NCI-H446 (cell line): ENCODE measurements at regions not wholly inside any gene's neighbourhood (a gene's known extent, or its start where the extent isn't known, plus 50 kb on each side); places are given as distances from the start of the nearest gene placed in this dataset.
"Not testable (repeated sequence)": the region's sequence is repeated elsewhere in the genome, so short reads cannot be mapped to it uniquely, and the experiment has no call there.

ENCODE experiments used
- DNase-seq, 2 experiments: peaks; one replicate each; lab custom pipeline; 2025; lab: John Stamatoyannopoulos, UW

DNA sequence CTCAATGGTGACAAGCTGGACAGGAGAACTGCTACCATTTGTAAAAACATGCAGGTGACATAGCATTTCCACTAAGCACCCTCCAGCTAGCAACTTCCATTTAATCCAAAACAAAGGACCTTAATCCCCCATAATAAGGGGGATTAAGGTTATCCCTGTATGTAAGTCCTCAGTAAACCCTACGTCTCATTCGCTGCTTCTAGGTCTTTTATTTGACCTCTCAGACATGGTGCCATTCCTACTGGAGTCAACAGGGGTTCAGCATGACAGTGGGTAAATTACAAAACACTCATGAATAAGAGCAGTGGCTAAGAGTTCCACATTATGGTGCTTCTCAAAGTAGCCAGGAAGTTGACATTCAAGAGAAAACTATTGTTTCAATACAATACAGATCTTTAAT is 121.8 kb upstream of the CAV2 start:
- no peak for DNase-seq

- peak in 1 of 2 experiments; percentile 8 for DNase-seq
Observed at GRCh38 chr7:116380025-116380424, 119.5 kb upstream of the CAV2 start.

DNA sequence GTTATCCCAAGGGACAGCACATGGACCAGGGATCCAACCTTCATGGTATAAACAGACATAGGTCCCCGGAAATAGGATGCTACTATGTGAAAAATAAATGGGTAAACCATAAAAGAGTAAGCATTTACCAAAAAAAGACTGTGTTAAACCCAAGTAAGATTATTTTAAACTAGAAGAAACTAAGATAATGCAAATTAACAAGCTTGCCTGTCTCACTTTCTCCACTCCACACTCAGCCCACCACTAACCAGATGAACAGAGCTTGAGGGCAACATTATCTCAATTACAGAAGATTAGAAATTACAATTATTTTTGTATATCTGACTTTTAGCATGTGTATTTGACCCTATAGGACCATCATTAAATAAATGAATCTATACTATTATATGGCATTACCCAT is 117.2 kb upstream of the CAV2 start:
- DNase-seq, result no peak

- no peak for DNase-seq
Observed at GRCh38 chr7:116384936-116385635, 114.5 kb upstream of the CAV2 start.

DNA sequence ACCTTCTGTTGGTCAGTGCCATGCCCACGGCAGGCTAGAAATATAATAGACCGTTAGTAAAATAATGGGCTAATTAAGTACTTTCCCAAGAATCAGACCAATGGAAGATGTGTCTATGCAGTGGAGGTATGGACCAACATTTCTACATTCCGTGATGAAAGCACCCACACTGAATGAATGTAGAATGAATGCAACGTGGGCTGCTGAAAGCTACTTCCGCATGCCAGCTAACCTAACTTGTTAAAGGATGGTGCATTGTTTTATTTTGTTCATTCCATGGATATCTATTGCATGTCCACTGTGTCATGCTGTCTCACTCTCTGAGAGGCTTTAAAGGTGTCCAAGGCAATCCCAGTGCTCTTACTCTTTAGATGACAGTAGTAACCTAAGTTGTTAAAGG is 112.9 kb upstream of the CAV2 start:
- no peak for DNase-seq

DNA sequence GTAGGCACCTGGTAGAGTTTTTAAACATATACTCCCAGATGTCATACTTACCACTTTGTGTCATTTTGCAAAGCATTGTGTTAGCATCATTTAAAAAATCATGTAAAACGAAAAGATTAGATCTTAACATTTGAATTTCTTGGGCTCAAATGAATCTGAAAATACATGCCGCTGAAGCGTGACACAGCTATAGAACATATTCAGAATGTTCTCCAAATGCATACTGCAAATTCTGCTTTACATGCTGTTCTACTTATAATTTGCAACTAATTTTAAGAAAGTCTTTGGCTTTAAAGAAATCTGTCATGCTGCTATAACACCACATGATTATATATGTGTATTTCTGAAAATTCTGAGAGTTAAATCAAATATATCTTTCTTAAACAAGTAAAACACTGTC is 109.2 kb upstream of the CAV2 start:
- no peak for DNase-seq

GRCh38 chr7:116392806-116393205 is 106.7 kb upstream of the CAV2 start:
- no peak for DNase-seq

DNA sequence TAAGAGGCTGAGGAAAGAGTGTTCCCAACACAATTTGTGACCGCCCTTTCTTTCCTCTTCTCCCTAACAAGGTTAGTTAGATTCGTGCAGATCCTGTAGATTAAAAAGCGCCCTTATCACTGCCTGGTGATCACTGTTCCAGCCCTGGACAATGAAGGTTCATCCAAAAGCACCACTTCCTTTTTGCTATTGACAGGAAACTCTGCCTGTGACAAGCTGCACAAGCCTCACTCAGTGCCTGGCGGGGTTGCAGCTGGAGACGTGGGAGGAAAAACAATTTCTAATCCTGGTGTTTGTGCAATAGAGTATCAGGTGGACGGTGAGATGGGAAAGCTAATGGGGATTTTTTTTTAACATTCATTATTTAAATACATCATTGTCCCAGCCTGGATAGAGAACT is 105.9 kb upstream of the CAV2 start:
- DNase-seq, result no peak

GRCh38 chr7:116394106-116394505 is 105.4 kb upstream of the CAV2 start:
- DNase-seq, result no peak

GRCh38 chr7:116395141-116395791 is 104.3 kb upstream of the CAV2 start:
- no peak for DNase-seq

DNA sequence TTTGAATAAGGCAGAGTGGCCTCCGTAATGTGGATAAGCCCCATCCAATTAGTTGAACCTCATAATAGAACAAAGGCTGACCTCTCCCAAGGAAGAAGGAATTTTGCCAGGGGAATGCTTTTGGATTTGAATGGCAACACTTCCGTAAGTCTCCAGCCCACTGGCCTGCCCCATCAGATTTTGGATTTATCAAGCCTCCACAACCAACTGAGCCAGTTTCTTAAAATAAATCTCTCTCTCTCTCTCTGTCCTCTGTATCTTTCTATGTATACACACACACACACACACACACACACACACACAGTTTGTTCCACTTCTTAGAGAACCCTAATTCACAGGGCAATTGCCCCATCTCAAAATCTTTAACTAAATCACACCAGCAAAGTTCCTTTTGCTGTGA is 100.9 kb upstream of the CAV2 start:
- DNase-seq, result no peak

- DNase-seq, result no peak
Observed at GRCh38 chr7:116399819-116400218, 99.7 kb upstream of the CAV2 start.

DNA sequence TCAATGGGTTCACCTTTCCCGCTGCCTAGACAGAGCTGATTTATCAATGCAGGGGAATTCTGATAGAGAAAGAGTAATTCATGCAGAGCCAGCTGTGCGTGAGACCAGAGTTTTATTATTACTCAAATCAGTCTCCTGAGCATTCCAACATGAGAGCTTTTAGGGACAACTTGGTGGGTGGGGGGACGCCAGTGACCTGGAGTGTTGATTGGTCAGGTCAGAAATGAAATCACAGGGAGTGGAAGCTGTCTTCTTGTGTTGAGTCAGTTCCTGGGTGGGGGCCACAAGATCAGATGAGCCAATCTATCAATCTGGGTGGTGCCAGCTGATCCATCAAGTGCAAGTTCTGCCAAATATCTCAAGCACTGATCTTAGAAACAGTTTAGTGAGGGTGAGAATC is 99.0 kb upstream of the CAV2 start:
- no peak for DNase-seq

DNA sequence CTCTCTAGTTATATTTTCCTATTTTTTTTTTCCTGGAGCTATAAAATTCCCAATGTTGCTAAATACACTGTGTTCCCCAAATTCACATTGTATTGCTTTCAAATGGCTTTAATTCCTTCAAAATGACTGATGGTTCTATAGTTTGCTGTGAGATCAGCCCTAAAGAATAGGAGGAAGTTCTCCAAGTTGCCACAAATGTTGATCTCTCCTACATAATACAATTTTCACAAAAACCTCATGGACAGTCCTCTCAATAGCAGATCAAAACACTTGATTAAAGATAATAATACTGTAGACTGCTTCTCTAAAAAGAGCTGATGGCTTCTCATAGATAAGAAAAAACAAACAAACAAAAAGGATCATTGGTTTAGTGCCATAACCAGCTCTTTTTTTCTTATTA is 97.8 kb upstream of the CAV2 start:
- DNase-seq, result no peak

GRCh38 chr7:116403265-116403664 is 96.3 kb upstream of the CAV2 start:
- no peak for DNase-seq

GRCh38 chr7:116404389-116404788 is 95.1 kb upstream of the CAV2 start:
- DNase-seq, result no peak

- no peak for DNase-seq
Observed at GRCh38 chr7:116405810-116406209, 93.7 kb upstream of the CAV2 start.

DNA sequence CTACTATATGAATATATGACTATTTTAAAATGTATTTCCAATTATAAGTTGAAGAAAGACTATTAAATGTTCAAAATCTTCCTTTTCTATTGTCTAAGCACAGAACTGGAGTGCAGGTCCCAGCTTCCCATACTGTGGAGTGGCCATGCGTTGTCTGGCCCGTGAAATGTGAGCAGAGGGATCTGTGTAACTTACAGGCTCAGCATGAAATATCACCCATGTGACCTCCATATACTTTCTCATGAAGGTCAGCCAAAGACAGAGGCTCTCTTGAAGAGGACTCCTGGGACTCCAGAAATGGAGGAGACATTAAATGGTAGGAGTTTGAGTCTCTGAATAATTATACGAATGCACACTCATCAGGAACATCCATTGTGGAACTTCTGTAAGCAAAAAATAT is 92.4 kb upstream of the CAV2 start:
- no peak for DNase-seq

DNA sequence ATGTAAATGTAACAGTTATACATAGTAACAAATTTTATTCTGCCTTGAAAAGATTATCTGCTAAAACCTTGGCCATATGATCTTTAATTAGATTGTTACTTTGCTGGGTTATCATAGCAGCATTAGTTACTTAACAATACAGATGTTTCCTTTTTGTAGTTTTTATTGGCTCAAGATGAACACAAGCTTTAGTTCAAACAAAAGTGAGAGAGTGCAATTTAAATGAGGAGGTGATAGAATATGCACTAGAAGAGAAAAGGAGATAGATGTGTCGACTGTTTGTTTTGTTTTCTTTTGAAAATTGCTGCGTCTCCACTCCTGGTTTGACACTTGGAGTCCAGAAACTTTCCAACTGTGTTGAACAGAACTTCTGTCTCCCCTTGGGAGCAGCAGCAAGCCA is 91.4 kb upstream of the CAV2 start:
- DNase-seq, result no peak

GRCh38 chr7:116408831-116409453 is 90.6 kb upstream of the CAV2 start:
- not testable (repeated sequence) for DNase-seq

DNA sequence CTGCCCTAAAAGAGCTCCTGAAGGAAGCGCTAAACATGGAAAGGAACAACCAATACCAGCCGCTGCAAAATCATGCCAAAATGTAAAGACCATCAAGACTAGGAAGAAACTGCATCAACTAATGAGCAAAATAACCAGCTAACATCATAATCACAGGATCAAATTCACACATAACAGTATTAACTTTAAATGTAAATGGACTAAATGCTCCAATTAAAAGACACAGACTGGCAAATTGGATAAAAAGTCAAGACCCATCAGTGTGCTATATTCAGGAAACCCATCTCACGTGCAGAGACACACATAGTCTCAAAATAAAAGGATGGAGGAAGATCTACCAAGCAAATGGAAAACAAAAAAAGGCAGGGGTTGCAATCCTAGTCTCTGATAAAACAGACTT is 88.8 kb upstream of the CAV2 start:
- DNase-seq, result not testable (repeated sequence)

DNA sequence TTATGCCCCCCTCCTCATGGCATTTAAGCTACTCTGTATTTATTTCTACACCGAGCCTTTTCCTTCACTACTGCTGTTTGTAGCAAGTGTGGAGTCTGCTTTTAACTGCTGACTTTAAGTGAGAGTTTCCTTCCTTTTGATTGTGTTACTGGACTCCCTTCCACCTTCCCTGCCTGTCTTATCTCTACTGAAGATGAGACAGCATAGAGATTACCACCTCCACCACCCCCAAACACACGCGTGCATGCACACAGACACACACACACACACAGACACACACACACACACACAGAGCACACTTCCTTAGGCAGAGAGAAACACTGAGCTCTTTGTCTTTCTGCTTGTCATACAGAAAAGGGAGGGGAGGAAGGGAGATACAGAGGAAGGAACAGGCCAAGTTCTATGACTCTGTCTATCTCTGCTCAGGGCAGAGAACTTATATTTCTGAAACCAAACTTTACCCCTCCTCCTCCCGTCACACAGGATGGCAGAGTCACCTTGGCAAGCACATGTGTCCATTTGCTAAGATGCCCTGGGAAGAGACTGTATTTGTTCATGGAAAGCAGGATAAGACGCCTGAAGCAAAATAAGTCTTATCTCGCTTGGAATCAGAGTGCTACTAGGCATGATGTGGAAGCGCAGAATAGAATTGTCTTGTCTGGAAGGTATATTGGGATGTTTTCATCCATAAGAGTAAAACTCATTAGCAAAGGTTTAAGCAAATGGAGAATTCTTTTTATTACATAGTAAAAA is 81.8 kb upstream of the CAV2 start:
- DNase-seq, result no peak

- DNase-seq, result no peak
Observed at GRCh38 chr7:116418524-116418923, 81.0 kb upstream of the CAV2 start.
